Activated B cell treated with CpG ODN at 0.5 μM for 24 hours (primary cell): ENCODE measurements at regions not wholly inside any gene's neighbourhood (a gene's known extent, or its start where the extent isn't known, plus 50 kb on each side); places are given as distances from the start of the nearest gene placed in this dataset.

Experiments
- ATAC-seq: fragments of 200-7000 bp; cut with Tn5 transposase; one replicate; pipeline ENCODE4 v1.10.0; 2021; ENCODE audit warnings: low read depth, mild to moderate bottlenecking, moderate library complexity
- CTCF ChIA-PET: fragments of 350-600 bp; sonication (Branson Sonifier 250); formaldehyde crosslinking; loops from one replicate; lab custom pipeline; 2021; ENCODE audit warnings: antibody characterized with exemption; lab: Charles Lee
- POLR2A ChIA-PET: fragments of 350-600 bp; sonication (Branson Sonifier 250); formaldehyde crosslinking; loops from one replicate; lab custom pipeline; 2021; ENCODE audit warnings: antibody characterized with exemption; lab: Charles Lee
- DNase-seq: peaks from one replicate; pipeline ENCODE4 v3.0.0; 2022
- H3K27ac Mint-ChIP-seq: one replicate; pipeline ENCODE4 v1.8.0; 2020; ENCODE audit warnings: mixed read lengths
- H3K27me3 Mint-ChIP-seq: one replicate; pipeline ENCODE4 v1.8.0; 2021; ENCODE audit warnings: mixed read lengths
- H3K36me3 Mint-ChIP-seq: one replicate; pipeline ENCODE4 v1.8.0; 2021; ENCODE audit warnings: low read depth, mixed read lengths
- H3K4me1 Mint-ChIP-seq: one replicate; pipeline ENCODE4 v1.8.0; 2021; ENCODE audit warnings: mixed read lengths
- H3K4me3 Mint-ChIP-seq: one replicate; pipeline ENCODE4 v1.8.0; 2020; ENCODE audit warnings: mild to moderate bottlenecking, mixed read lengths
- H3K9me3 Mint-ChIP-seq: one replicate; pipeline ENCODE4 v1.8.0; 2020; ENCODE audit warnings: mixed read lengths
- intact Hi-C: fragments of 100-400 bp; cut with micrococcal nuclease; formaldehyde crosslinking; loops from one replicate; pipeline ENCODE4 v1.15.1; 2024
- TF ChIP-seq, protein P1 (sequence below): fragments of 200-600 bp; IDR thresholded peaks from one replicate; pipeline ENCODE4 v1.8.0; 2022; ENCODE audit warnings: antibody characterized with exemption, mild to moderate bottlenecking

GRCh38 chr11:91731051-91731450, 493.6 kb upstream of the FAT3 start:
- Mint-ChIP-seq H3K27ac (no peak overlapping the region), H3K27me3 (no peaks in the 10 kb centered on the region), H3K36me3 (no peaks in the 10 kb centered on the region), H3K9me3 (peaks cover 22% of the 10 kb centered on the region), H3K4me1 (no peaks in the 10 kb centered on the region), H3K4me3 (no peak overlapping the region)
- ATAC-seq (no peak), DNase-seq (no peak)
- CTCF ChIA-PET, result no interaction called here
- intact Hi-C loops, result no loop called here
- POLR2A ChIA-PET, result no interaction called here
- TF ChIP-seq, protein P1, sequence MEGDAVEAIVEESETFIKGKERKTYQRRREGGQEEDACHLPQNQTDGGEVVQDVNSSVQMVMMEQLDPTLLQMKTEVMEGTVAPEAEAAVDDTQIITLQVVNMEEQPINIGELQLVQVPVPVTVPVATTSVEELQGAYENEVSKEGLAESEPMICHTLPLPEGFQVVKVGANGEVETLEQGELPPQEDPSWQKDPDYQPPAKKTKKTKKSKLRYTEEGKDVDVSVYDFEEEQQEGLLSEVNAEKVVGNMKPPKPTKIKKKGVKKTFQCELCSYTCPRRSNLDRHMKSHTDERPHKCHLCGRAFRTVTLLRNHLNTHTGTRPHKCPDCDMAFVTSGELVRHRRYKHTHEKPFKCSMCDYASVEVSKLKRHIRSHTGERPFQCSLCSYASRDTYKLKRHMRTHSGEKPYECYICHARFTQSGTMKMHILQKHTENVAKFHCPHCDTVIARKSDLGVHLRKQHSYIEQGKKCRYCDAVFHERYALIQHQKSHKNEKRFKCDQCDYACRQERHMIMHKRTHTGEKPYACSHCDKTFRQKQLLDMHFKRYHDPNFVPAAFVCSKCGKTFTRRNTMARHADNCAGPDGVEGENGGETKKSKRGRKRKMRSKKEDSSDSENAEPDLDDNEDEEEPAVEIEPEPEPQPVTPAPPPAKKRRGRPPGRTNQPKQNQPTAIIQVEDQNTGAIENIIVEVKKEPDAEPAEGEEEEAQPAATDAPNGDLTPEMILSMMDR, result no peak

DNA sequence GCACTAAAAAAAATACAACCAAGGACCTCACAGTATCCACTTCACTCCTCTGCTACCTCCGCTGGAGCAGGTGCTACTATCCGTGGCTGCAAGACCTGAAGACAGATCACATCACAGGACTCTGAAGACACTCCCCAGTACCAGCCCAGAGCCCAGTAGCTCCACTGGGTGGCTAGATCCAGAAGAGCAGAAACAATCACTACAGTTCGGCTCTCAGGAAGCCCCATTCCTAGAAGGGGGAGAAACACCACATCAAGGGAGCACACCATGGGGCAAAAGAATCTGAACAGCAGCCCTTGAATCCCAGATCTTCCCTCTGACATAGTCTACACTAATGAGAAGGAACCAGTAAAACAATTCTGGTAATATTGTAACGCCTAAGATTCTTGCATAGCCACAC, 494.0 kb upstream of the FAT3 start:
- no peak overlapping the region for H3K4me3 Mint-ChIP-seq
- ChIA-PET POLR2A (no interaction called here), CTCF (no interaction called here)
- ATAC-seq, result no peak
- DNase-seq, result no peak
- no peaks in the 10 kb centered on the region for H3K36me3 Mint-ChIP-seq
- H3K27ac Mint-ChIP-seq, result no peak overlapping the region
- H3K4me1 Mint-ChIP-seq, result no peaks in the 10 kb centered on the region
- no peaks in the 10 kb centered on the region for H3K27me3 Mint-ChIP-seq
- intact Hi-C loops, result no loop called here
- H3K9me3 Mint-ChIP-seq, result peaks cover 19% of the 10 kb centered on the region
- TF ChIP-seq, protein P1, result no peak

DNA sequence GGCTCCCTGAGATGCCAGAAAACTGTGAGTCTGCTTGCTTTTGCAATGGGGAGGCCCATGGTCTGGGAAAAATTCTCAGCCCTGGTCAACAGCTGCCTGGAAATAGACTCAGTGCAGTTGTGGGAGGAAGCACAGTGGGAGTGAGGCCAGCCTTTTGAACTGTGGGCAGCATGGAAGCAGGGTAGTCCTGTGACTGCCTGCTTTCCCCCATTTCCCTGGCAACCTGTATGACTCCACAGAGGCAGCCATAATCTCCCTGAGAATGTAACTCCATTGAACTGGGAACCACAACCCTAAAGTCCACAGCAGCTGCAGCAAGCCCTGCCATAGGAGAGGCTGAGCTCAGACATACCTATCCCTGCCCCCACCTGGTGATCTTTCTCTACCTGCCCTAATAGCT, 494.6 kb upstream of the FAT3 start:
- ChIA-PET POLR2A (no interaction called here), CTCF (no interaction called here)
- H3K36me3 Mint-ChIP-seq, result no peaks in the 10 kb centered on the region
- H3K4me1 Mint-ChIP-seq, result no peaks in the 10 kb centered on the region
- H3K27me3 Mint-ChIP-seq, result no peaks in the 10 kb centered on the region
- TF ChIP-seq, protein P1, result no peak
- H3K4me3 Mint-ChIP-seq, result no peak overlapping the region
- H3K27ac Mint-ChIP-seq, result no peak overlapping the region
- DNase-seq (no peak), ATAC-seq (no peak)
- intact Hi-C loops, result no loop called here
- H3K9me3 Mint-ChIP-seq, result peaks cover 15% of the 10 kb centered on the region

GRCh38 chr11:91717169-91717568, 507.4 kb upstream of the FAT3 start:
- TF ChIP-seq, protein P1, result no peak
- ChIA-PET POLR2A (no interaction called here), CTCF (no interaction called here)
- H3K36me3 Mint-ChIP-seq, result no peaks in the 10 kb centered on the region
- no peaks in the 10 kb centered on the region for H3K4me1 Mint-ChIP-seq
- no peak overlapping the region for H3K4me3 Mint-ChIP-seq
- intact Hi-C loops, result no loop called here
- no peak for DNase-seq
- H3K9me3 Mint-ChIP-seq, result peaks cover 9% of the 10 kb centered on the region
- no peaks in the 10 kb centered on the region for H3K27me3 Mint-ChIP-seq
- ATAC-seq, result no peak
- no peak overlapping the region for H3K27ac Mint-ChIP-seq

- TF ChIP-seq, protein P1, result no peak
- Mint-ChIP-seq H3K4me3 (no peak overlapping the region), H3K27me3 (no peaks in the 10 kb centered on the region), H3K9me3 (peaks cover 7% of the 10 kb centered on the region), H3K27ac (no peak overlapping the region), H3K4me1 (no peaks in the 10 kb centered on the region), H3K36me3 (no peaks in the 10 kb centered on the region)
- ChIA-PET POLR2A (no interaction called here), CTCF (no interaction called here)
- ATAC-seq (no peak), DNase-seq (no peak)
- intact Hi-C loops, result no loop called here
Observed at GRCh38 chr11:91707652-91708482, 516.8 kb upstream of the FAT3 start.
